Sigmoid colon (tissue), 6 donors: ENCODE measurements at regions not wholly inside any gene's neighbourhood (a gene's known extent, or its start where the extent isn't known, plus 50 kb on each side); places are given as distances from the start of the nearest gene placed in this dataset.

ENCODE experiments used
- DNase-seq: peaks from one replicate; pipeline ENCODE4 v3.0.0-alpha.2; 2019
- H3K27ac ChIP-seq, 4 donors: fragments of 200-600 bp; sonication (generic); one replicate each; pipeline ENCODE4 v1.5.1; 2016 to 2019; ENCODE audit warnings: mild to moderate bottlenecking in 1 of 4
- H3K27me3 ChIP-seq, 3 donors: fragments of 200-600 bp; sonication (generic); one replicate each; pipeline ENCODE4 v1.5.1; 2019; ENCODE audit warnings: mild to moderate bottlenecking in 1 of 3
- H3K36me3 ChIP-seq, 4 donors: fragments of 200-600 bp; sonication (generic); one replicate each; pipeline ENCODE4 v1.5.1; 2016 to 2019
- H3K4me1 ChIP-seq, 4 donors: fragments of 200-600 bp; sonication (generic); one replicate each; pipeline ENCODE4 v1.5.1; 2017 to 2019
- H3K4me3 ChIP-seq, 4 donors: fragments of 200-600 bp; sonication (generic); one replicate each; pipeline ENCODE4 v1.5.1; 2017 to 2019; ENCODE audit warnings: mild to moderate bottlenecking in 2 of 4, moderate library complexity in 1 of 4
- H3K9me3 ChIP-seq, 4 donors: fragments of 200-600 bp in 3 of 4; sonication (generic) in 3 of 4; one replicate each; pipeline versions ENCODE4 v1.5.1 to v1.6.1; 2013 to 2019
- CTCF ChIP-seq, 4 experiments: fragments of 450-650 bp in 3 of 4; fragments of 200-600 bp in 1 of 4; IDR thresholded peaks; one replicate each; pipeline ENCODE4 v1.5.1; 2016 to 2019; ENCODE audit warnings: antibody characterized with exemption in 4 of 4, mild to moderate bottlenecking in 3 of 4, moderate library complexity in 2 of 4
- EP300 ChIP-seq, 4 donors: sonication (generic); formaldehyde crosslinking; IDR thresholded peaks; one replicate each; pipeline ENCODE4 v1.6.1; 2017; ENCODE audit warnings: antibody characterized with exemption in 4 of 4
- POLR2A ChIP-seq, 2 donors: fragments of 450-650 bp; IDR thresholded peaks; one replicate each; pipeline ENCODE4 v1.6.1; 2016; ENCODE audit warnings: antibody characterized with exemption in 2 of 2, mild to moderate bottlenecking in 2 of 2, moderate library complexity in 2 of 2
- POLR2AphosphoS5 ChIP-seq, 4 donors: sonication (generic); formaldehyde crosslinking; IDR thresholded peaks; one replicate each; pipeline ENCODE4 v1.6.1; 2017; ENCODE audit warnings: antibody characterized with exemption in 4 of 4
- WGBS, 2 donors: extraction: QIAGEN DNeasy Blood & Tissue Kit; methylation state at CpG; one replicate each; pipeline ENCODE4 v1.1.7; 2013; 5-methylcytosine and 5-hydroxymethylcytosine counted together
- intact Hi-C: fragments of 100-400 bp; cut with DNase I; formaldehyde crosslinking; loops from one replicate; pipeline ENCODE4 v1.15.1; 2023
- donor health status: healthy with polysubstance abuse.
- donor health status: healthy.

GRCh38 chr18:75135158-75135725, 73.7 kb downstream of the PTGR3 start:
- no peak overlapping the region for H3K27ac ChIP-seq

GRCh38 chr18:75134611-75134975, 74.3 kb downstream of the PTGR3 start:
- Histone ChIP-seq H3K9me3 (no peaks in the 10 kb centered on the region), H3K27me3 (no peaks in the 10 kb centered on the region), H3K36me3 (no peaks in the 10 kb centered on the region), H3K4me3 (no peak overlapping the region), H3K4me1 (peaks cover 0 to 15% (median 6%) of the 10 kb centered on the region in 4 donors), H3K27ac (no peak overlapping the region)
- no peak for DNase-seq
- 93 to 94% methylated on average over 11 of the region's 11 CpGs for WGBS, 2 donors
- TF ChIP-seq POLR2A (IDR thresholded peaks at IDR 0.05) (no peak), POLR2AphosphoS5 (IDR thresholded peaks at IDR 0.05) (no peak), CTCF (IDR thresholded peaks at IDR 0.05) (no peak), EP300 (IDR thresholded peaks at IDR 0.05) (no peak)
- intact Hi-C loops: no loop called here

More at GRCh38 chr18:75135158-75135725, 73.7 kb downstream of the PTGR3 start:
- H3K9me3 ChIP-seq: no peaks in the 10 kb centered on the region
- no peak overlapping the region for H3K4me3 ChIP-seq
- H3K36me3 ChIP-seq: no peaks in the 10 kb centered on the region
- H3K4me1 ChIP-seq: peaks cover 0 to 15% (median 6%) of the 10 kb centered on the region in 4 donors
- DNase-seq: no peak
- intact Hi-C loops: no loop called here
- no peak for TF ChIP-seq EP300 (IDR thresholded peaks at IDR 0.05)
- TF ChIP-seq CTCF (IDR thresholded peaks at IDR 0.05): no peak
- TF ChIP-seq POLR2AphosphoS5 (IDR thresholded peaks at IDR 0.05): no peak
- no peaks in the 10 kb centered on the region for H3K27me3 ChIP-seq
- WGBS, 2 donors: 94 to 96% methylated on average over 14 of the region's 14 CpGs

- DNase-seq: no peak
- intact Hi-C loops: no loop called here
- no peaks in the 10 kb centered on the region for H3K27me3 ChIP-seq
Observed at GRCh38 chr18:75133721-75134610, 75.0 kb downstream of the PTGR3 start.

GRCh38 chr18:75132931-75133525, 75.9 kb downstream of the PTGR3 start:
- Histone ChIP-seq H3K4me3 (no peak overlapping the region), H3K9me3 (no peaks in the 10 kb centered on the region), H3K27me3 (no peaks in the 10 kb centered on the region), H3K27ac (no peak overlapping the region), H3K4me1 (peaks cover 0 to 15% (median 6%) of the 10 kb centered on the region in 4 donors), H3K36me3 (no peaks in the 10 kb centered on the region)
- intact Hi-C loops: no loop called here
- 83 to 86% methylated on average over 13 of the region's 13 CpGs for WGBS, 2 donors
- TF ChIP-seq POLR2AphosphoS5 (IDR thresholded peaks at IDR 0.05) (no peak), POLR2A (IDR thresholded peaks at IDR 0.05) (no peak), CTCF (IDR thresholded peaks at IDR 0.05) (no peak), EP300 (IDR thresholded peaks at IDR 0.05) (no peak)
- DNase-seq: no peak

More at GRCh38 chr18:75133721-75134610, 75.0 kb downstream of the PTGR3 start:
- no peaks in the 10 kb centered on the region for H3K9me3 ChIP-seq
- 92 to 94% methylated on average over 28 of the region's 28 CpGs for WGBS, 2 donors
- TF ChIP-seq EP300 (IDR thresholded peaks at IDR 0.05) (no peak), POLR2AphosphoS5 (IDR thresholded peaks at IDR 0.05) (no peak)
- peaks cover 0 to 15% (median 6%) of the 10 kb centered on the region in 4 donors for H3K4me1 ChIP-seq
- H3K4me3 ChIP-seq: no peak overlapping the region
- H3K36me3 ChIP-seq: no peaks in the 10 kb centered on the region
- no peak overlapping the region for H3K27ac ChIP-seq
